ENCODE measurements at regions not wholly inside any gene's neighbourhood (a gene's known extent, or its start where the extent isn't known, plus 50 kb on each side); places are given as distances from the start of the nearest gene placed in this dataset.

DNA sequence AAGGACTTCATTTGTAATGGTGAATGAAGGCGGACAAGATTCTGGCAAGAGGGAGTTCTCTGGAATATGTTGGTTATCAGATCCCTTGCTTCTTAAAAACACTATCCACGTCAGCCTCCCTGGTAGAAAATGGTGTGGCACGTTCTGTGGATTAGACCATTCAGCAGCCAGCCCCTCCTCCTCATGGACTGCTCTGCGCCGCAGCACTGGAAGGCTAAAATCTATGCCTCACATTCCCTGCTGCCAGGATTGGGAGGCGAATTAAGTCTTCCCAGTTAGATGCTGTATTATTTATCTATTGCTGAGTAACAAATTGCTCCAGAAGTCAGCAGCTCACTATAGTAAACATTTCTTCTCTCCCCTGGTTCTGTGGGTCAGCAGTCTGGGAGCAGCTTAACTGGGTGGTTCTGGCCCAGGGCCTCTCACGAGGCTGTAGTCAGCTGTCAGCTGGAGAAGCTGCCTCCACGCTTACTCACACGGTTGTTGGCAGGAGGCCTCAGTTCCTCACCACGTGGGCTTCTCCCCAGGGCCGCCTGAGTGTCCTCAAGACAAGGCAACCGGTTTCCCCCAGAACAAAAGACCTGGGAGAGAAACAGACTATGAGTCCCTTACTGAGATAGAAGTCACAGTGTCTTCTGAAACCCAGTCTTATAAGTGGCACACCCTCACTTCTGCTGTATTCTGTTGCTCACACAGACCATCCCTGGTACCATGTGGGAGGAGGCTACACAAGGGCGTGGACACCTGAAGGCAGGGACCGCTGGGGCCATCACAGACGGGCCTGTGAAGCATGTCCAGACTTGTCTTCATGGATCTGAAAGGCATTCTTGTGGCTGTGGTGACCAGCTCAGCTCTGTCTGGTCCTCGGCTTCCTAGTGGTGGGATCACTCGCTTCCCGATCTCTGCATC, 101.0 kb downstream of the NRN1 start:
- Mint-ChIP-seq H3K4me3 (no peak overlapping the region), H3K27me3 (no peaks in the 10 kb centered on the region), H3K9me3 (peaks cover 2% of the 10 kb centered on the region), H3K36me3 (no peaks in the 10 kb centered on the region), H3K4me1 (ENCODE audit: unreplicated experiment) (no peaks in the 10 kb centered on the region), H3K27ac (no peak overlapping the region)
- no peak for DNase-seq (ENCODE audit: extremely low spot score, unreplicated experiment)
- TF ChIP-seq CTCF (conservative IDR thresholded peaks at IDR 0.05) = no peak

DNA sequence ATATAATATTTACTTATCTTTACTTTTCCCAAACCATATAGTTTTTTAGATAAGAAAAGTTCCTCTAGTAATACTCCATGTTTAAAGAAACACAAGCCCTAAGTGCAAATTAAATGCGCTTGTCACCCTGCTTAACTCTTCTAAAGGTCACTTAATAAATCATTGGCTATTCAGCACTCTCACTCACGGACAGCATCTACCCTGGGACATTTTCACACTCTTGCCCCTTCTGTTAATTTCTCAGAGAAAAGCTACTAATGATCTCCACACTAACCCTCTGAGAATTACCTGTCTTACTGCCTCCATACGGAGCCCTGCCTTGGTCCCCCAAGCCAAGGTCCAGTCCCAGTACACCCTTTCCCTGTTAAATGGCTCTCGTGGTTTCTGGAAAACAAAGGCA, 102.2 kb downstream of the NRN1 start:
- DNase-seq (ENCODE audit: extremely low spot score, unreplicated experiment) = no peak
- no peaks in the 10 kb centered on the region for H3K9me3 Mint-ChIP-seq
- TF ChIP-seq CTCF (conservative IDR thresholded peaks at IDR 0.05) = no peak

DNA sequence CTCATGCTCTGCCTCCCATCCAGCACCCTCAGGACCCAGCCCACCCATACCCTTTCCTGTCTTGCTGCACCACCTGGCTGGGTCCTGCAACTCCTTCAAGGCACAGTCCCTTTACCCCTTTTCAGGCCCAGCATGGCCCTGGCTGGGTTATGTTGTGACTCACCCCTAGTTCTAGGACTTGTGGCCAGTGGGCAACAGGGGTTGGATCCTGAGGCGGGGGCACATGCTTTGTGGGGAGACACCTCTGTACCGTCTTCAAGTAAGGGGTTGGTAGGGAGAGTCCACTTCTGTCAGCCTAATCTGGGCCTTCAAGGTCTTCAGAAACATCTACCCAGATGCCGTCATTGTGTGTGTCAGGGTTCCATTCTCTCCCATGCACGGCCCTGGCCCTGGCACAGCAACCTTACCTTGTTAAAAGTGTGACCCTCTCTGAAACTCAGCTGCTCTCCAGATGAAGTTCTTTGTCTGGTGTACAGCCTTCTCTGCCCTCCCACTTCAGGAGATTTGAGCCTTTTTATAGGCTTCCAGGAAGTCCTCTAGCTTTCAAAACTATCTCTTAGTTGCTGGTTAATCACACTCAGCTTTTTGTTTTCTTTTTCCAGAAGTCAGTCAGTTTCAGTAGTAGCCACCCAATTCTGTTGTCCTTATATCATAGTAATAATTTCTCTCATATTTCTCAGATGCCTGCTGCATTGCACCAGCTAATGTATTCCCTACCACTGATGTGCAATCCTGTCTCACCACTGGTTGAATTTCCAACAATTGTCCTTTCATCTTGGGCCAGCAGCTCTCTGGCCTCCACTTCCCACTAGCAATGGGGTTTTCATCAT, 107.3 kb downstream of the NRN1 start:
- H3K36me3 Mint-ChIP-seq = no peaks in the 10 kb centered on the region
- no peaks in the 10 kb centered on the region for H3K4me1 Mint-ChIP-seq (ENCODE audit: unreplicated experiment)
- no peak overlapping the region for H3K27ac Mint-ChIP-seq
- H3K9me3 Mint-ChIP-seq = no peaks in the 10 kb centered on the region
- TF ChIP-seq CTCF (conservative IDR thresholded peaks at IDR 0.05) = no peak
- no peak overlapping the region for H3K4me3 Mint-ChIP-seq
- no peaks in the 10 kb centered on the region for H3K27me3 Mint-ChIP-seq
- no peak for DNase-seq (ENCODE audit: extremely low spot score, unreplicated experiment)

More for the DNA sequence above, 102.2 kb downstream of the NRN1 start:
- Mint-ChIP-seq H3K4me1 (ENCODE audit: unreplicated experiment) (no peaks in the 10 kb centered on the region), H3K36me3 (no peaks in the 10 kb centered on the region), H3K4me3 (no peak overlapping the region), H3K27ac (no peak overlapping the region), H3K27me3 (no peaks in the 10 kb centered on the region)

DNA sequence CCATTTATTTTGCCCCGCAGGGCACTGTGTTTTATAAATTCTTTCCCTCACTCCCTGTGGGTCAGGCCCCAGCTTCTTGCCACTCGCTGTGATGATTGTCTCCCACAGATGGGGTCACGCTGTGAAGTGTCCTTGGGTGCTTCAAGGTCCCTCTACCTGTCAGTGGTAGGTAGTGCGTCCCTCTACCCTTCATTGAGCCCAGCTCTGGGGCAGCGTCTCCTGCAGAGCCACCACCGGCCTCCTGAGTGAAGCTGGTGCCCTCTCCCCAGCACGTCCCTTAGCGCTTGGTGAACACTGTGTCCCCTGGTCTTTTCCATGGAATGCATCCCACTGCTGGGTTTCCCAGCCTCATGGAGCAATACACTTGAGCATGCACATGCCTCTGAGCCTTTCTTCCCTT, 108.2 kb downstream of the NRN1 start:
- Mint-ChIP-seq H3K9me3 (no peaks in the 10 kb centered on the region), H3K4me3 (no peak overlapping the region), H3K4me1 (ENCODE audit: unreplicated experiment) (no peaks in the 10 kb centered on the region), H3K27me3 (no peaks in the 10 kb centered on the region), H3K27ac (no peak overlapping the region), H3K36me3 (no peaks in the 10 kb centered on the region)
- TF ChIP-seq CTCF (conservative IDR thresholded peaks at IDR 0.05) = no peak
- DNase-seq (ENCODE audit: extremely low spot score, unreplicated experiment) = no peak

- Mint-ChIP-seq H3K9me3 (no peaks in the 10 kb centered on the region), H3K36me3 (no peaks in the 10 kb centered on the region), H3K27ac (no peak overlapping the region), H3K4me1 (ENCODE audit: unreplicated experiment) (no peaks in the 10 kb centered on the region), H3K4me3 (no peak overlapping the region), H3K27me3 (no peaks in the 10 kb centered on the region)
- no peak for TF ChIP-seq CTCF (conservative IDR thresholded peaks at IDR 0.05)
- no peak for DNase-seq (ENCODE audit: extremely low spot score, unreplicated experiment)
Observed at GRCh38 chr6:5898102-5898501, 108.6 kb downstream of the NRN1 start.

All from type B pancreatic cell (in vitro differentiated cells).